HG03439 (cell line): ENCODE measurements at regions not wholly inside any gene's neighbourhood (a gene's known extent, or its start where the extent isn't known, plus 50 kb on each side); places are given as distances from the start of the nearest gene placed in this dataset.
"Not testable (repeated sequence)": the region's sequence is repeated elsewhere in the genome, so short reads cannot be mapped to it uniquely, and the experiment has no call there.

Experiments used
- ATAC-seq: cut with Tn5 transposase; IDR thresholded peaks from one replicate; pipeline ENCODE4 v1.9.1; 2021; ENCODE audit warnings: mild to moderate bottlenecking, moderate library complexity; ENCODE audit not compliant: unreplicated experiment

- ATAC-seq, result no peak
Observed at GRCh38 chr6:19705606-19706005, 131.6 kb upstream of the ID4 start.

- no peak for ATAC-seq
Observed at GRCh38 chr6:19712012-19712688, 125.0 kb upstream of the ID4 start.

- ATAC-seq, result no peak
Observed at GRCh38 chr6:19712998-19713397, 124.2 kb upstream of the ID4 start.

- ATAC-seq, result no peak
Observed at GRCh38 chr6:19713411-19713810, 123.8 kb upstream of the ID4 start.

GRCh38 chr6:19713984-19714383 is 123.2 kb upstream of the ID4 start:
- no peak for ATAC-seq

GRCh38 chr6:19714434-19715166 is 122.6 kb upstream of the ID4 start:
- no peak for ATAC-seq

GRCh38 chr6:19715167-19715551 is 122.0 kb upstream of the ID4 start:
- ATAC-seq, result no peak

GRCh38 chr6:19719691-19720128 is 117.5 kb upstream of the ID4 start:
- ATAC-seq, result no peak

- ATAC-seq, result no peak
Observed at GRCh38 chr6:19721766-19722377, 115.3 kb upstream of the ID4 start.

- no peak for ATAC-seq
Observed at GRCh38 chr6:19722999-19723398, 114.2 kb upstream of the ID4 start.

GRCh38 chr6:19723545-19723944 is 113.6 kb upstream of the ID4 start:
- ATAC-seq, result no peak

- ATAC-seq, result not testable (repeated sequence)
Observed at GRCh38 chr6:19725436-19725835, 111.7 kb upstream of the ID4 start.

- ATAC-seq, result no peak
Observed at GRCh38 chr6:19731282-19731681, 105.9 kb upstream of the ID4 start.

- ATAC-seq, result no peak
Observed at GRCh38 chr6:19734061-19734460, 103.1 kb upstream of the ID4 start.

- ATAC-seq, result no peak
Observed at GRCh38 chr6:19734519-19734918, 102.7 kb upstream of the ID4 start.

- ATAC-seq, result no peak
Observed at GRCh38 chr6:19736066-19736465, 101.1 kb upstream of the ID4 start.

GRCh38 chr6:19738010-19738409 is 99.2 kb upstream of the ID4 start:
- no peak for ATAC-seq

- ATAC-seq, result no peak
Observed at GRCh38 chr6:19749722-19750121, 87.4 kb upstream of the ID4 start.

- no peak for ATAC-seq
Observed at GRCh38 chr6:19752746-19753145, 84.4 kb upstream of the ID4 start.

- ATAC-seq, result no peak
Observed at GRCh38 chr6:19753826-19754225, 83.3 kb upstream of the ID4 start.

- no peak for ATAC-seq
Observed at GRCh38 chr6:19754686-19755085, 82.5 kb upstream of the ID4 start.

- no peak for ATAC-seq
Observed at GRCh38 chr6:19755181-19755580, 82.0 kb upstream of the ID4 start.
